ENCODE measurements at regions not wholly inside any gene's neighbourhood (a gene's known extent, or its start where the extent isn't known, plus 50 kb on each side); places are given as distances from the start of the nearest gene placed in this dataset.

DNA sequence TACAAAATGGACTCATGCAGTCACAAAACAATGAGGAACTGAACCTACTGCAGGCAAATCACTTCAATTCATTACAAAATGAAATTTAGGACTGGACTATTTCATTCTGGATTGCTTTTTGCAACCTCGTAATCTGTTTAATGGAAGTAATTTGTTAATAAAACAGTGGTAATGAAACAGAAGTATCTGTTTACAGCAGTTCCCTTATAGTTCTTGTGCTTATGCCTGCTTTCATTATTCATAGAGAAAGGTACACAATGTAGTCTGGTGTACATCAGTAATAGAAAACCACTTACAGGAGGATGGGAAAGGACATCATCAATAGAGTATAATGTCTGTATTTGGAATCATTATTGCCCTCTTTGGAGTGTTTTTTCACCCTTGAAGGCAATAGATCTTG lies 389.2 kb upstream of the NUDT12 start:
- no peak overlapping the region for H3K27ac ChIP-seq (ENCODE audit: low read length)
- H3K4me1 Mint-ChIP-seq: no peaks in the 10 kb centered on the region
- no peaks in the 10 kb centered on the region for H3K36me3 ChIP-seq (ENCODE audit: control insufficient read depth in 2 of 2, extremely low read depth in 1 of 2, insufficient read depth in 1 of 2, low read length in 1 of 2)
- no peak overlapping the region for H3K27ac Mint-ChIP-seq
- no CpG with 5 or more reads among the region's 1 CpG for WGBS (ENCODE audit: insufficient coverage)
- peaks cover 0 to 5% (median 3%) of the 10 kb centered on the region in 3 donors for H3K9me3 Mint-ChIP-seq
- no peak overlapping the region for H3K4me3 Mint-ChIP-seq
- no peak overlapping the region for H3K4me3 ChIP-seq (ENCODE audit: control insufficient read depth in 1 of 2, extremely low read depth in 1 of 2, low read length in 1 of 2)
- ChIA-PET POLR2A (no interaction called here), CTCF (no interaction called here)
- ATAC-seq (replicated peaks in 1 of 4): no peak
- no peaks in the 10 kb centered on the region for H3K9me3 ChIP-seq
- H3K4me1 ChIP-seq (ENCODE audit: control insufficient read depth in 1 of 2, extremely low read depth in 1 of 2, insufficient read depth in 2 of 2, low read length in 2 of 2): no peaks in the 10 kb centered on the region
- no peaks in the 10 kb centered on the region for H3K27me3 Mint-ChIP-seq
- no peaks in the 10 kb centered on the region for H3K36me3 Mint-ChIP-seq
- DNase-seq: no peak
- no peaks in the 10 kb centered on the region for H3K27me3 ChIP-seq (replicated peaks in 1 of 2; ENCODE audit: control insufficient read depth in 2 of 2, extremely low read depth in 1 of 2, insufficient read depth in 2 of 2, low read length in 1 of 2)

DNA sequence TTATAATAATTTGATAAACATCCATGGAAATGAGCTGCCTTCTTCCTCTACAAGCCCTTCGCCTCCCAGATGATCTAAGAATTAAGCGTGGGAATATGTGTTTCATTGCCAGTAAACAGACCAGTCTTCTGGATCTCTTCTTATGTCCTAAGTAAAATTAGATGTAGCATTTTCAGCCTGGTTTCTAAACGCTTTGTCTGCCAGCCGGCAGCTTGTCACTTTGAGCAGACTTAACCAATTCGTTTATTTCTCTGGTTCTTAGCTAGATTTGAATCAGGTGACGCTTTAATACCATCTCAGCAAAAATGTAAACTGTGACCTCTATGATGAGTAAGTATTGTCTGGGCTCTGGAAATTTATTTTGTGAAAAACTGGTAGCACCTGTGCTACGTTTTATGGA lies 380.6 kb upstream of the NUDT12 start:
- Mint-ChIP-seq H3K36me3 (no peaks in the 10 kb centered on the region), H3K27ac (no peak overlapping the region), H3K27me3 (no peaks in the 10 kb centered on the region), H3K4me3 (no peak overlapping the region), H3K9me3 (peaks cover 0 to 8% (median 0%) of the 10 kb centered on the region in 3 donors), H3K4me1 (no peaks in the 10 kb centered on the region)
- H3K4me3 ChIP-seq (ENCODE audit: control insufficient read depth in 1 of 2, extremely low read depth in 1 of 2, low read length in 1 of 2): no peak overlapping the region
- POLR2A ChIA-PET: no interaction called here
- CTCF ChIA-PET: no interaction called here
- no peaks in the 10 kb centered on the region for H3K36me3 ChIP-seq (ENCODE audit: control insufficient read depth in 2 of 2, extremely low read depth in 1 of 2, insufficient read depth in 1 of 2, low read length in 1 of 2)
- no peak for ATAC-seq (replicated peaks in 1 of 4)
- H3K4me1 ChIP-seq (ENCODE audit: control insufficient read depth in 1 of 2, extremely low read depth in 1 of 2, insufficient read depth in 2 of 2, low read length in 2 of 2): no peaks in the 10 kb centered on the region
- DNase-seq: no peak
- H3K9me3 ChIP-seq: no peaks in the 10 kb centered on the region
- no peaks in the 10 kb centered on the region for H3K27me3 ChIP-seq (replicated peaks in 1 of 2; ENCODE audit: control insufficient read depth in 2 of 2, extremely low read depth in 1 of 2, insufficient read depth in 2 of 2, low read length in 1 of 2)
- 73% methylated on average over 3 of the region's 7 CpGs for WGBS (ENCODE audit: insufficient coverage)
- no peak overlapping the region for H3K27ac ChIP-seq (ENCODE audit: low read length)

DNA sequence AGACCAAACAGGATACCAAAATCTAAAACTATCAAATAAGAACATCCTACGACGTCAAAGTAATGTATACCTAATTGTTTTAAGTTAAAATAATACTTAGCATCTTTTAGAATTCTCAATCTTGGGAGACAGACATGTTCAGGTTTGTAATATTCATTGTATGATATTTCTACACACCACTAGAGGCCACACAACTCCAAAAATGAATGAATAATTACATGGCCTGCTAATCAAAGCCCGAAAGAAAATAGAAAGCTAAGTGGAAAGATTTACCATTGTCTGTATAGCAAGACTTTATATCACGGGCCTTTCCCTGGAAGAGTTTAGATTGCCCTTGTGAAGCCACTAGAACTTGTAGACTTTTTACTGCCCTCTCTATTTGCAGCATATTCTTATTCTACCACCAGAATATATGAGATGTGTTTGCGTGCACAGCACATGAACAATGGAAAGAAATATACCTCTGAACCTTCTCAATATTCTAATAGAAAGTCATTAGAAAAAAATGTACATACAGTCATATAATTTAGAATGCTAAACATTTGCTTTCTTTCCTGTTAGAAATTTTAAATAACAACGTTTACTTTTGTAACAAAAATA lies 380.1 kb upstream of the NUDT12 start:
- CTCF ChIA-PET: no interaction called here

DNA sequence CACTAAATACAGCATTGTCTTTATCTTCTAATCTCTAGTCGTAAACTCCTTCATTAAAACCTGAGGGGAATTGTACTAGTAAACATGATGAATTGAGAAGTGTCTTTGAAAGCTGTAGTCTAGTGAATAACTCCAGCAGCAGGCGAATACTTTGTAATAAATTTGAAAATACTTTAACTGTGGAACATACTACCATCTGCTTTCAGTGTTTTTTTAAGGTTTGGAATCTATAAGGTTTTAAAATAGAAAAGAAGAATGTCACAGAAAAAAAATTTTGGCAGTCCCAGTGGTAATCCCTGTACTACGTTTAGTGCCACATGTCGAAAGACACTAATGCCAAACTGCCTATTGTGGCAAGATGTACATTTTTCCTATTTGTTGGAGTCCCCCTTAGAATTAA lies 379.0 kb upstream of the NUDT12 start:
- Histone ChIP-seq H3K36me3 (ENCODE audit: control insufficient read depth in 2 of 2, extremely low read depth in 1 of 2, insufficient read depth in 1 of 2, low read length in 1 of 2) (no peaks in the 10 kb centered on the region), H3K4me1 (ENCODE audit: control insufficient read depth in 1 of 2, extremely low read depth in 1 of 2, insufficient read depth in 2 of 2, low read length in 2 of 2) (no peaks in the 10 kb centered on the region), H3K4me3 (ENCODE audit: control insufficient read depth in 1 of 2, extremely low read depth in 1 of 2, low read length in 1 of 2) (no peak overlapping the region), H3K9me3 (no peaks in the 10 kb centered on the region), H3K27ac (ENCODE audit: low read length) (no peak overlapping the region), H3K27me3 (replicated peaks in 1 of 2; ENCODE audit: control insufficient read depth in 2 of 2, extremely low read depth in 1 of 2, insufficient read depth in 2 of 2, low read length in 1 of 2) (no peaks in the 10 kb centered on the region)
- ATAC-seq (replicated peaks in 1 of 4) (no peak), DNase-seq (no peak)
- no peaks in the 10 kb centered on the region for H3K27me3 Mint-ChIP-seq
- ChIA-PET POLR2A (no interaction called here), CTCF (no interaction called here)
- H3K9me3 Mint-ChIP-seq: peaks cover 0 to 9% (median 0%) of the 10 kb centered on the region in 3 donors
- no peak overlapping the region for H3K27ac Mint-ChIP-seq
- H3K4me3 Mint-ChIP-seq: no peak overlapping the region
- no CpG with 5 or more reads among the region's 4 CpGs for WGBS (ENCODE audit: insufficient coverage)
- H3K36me3 Mint-ChIP-seq: no peaks in the 10 kb centered on the region
- H3K4me1 Mint-ChIP-seq: no peaks in the 10 kb centered on the region

More for the DNA sequence above, 380.1 kb upstream of the NUDT12 start:
- no peak overlapping the region for H3K4me3 Mint-ChIP-seq
- H3K27ac Mint-ChIP-seq: no peak overlapping the region
- Histone ChIP-seq H3K4me1 (ENCODE audit: control insufficient read depth in 1 of 2, extremely low read depth in 1 of 2, insufficient read depth in 2 of 2, low read length in 2 of 2) (no peaks in the 10 kb centered on the region), H3K27ac (ENCODE audit: low read length) (no peak overlapping the region), H3K4me3 (ENCODE audit: control insufficient read depth in 1 of 2, extremely low read depth in 1 of 2, low read length in 1 of 2) (no peak overlapping the region), H3K36me3 (ENCODE audit: control insufficient read depth in 2 of 2, extremely low read depth in 1 of 2, insufficient read depth in 1 of 2, low read length in 1 of 2) (no peaks in the 10 kb centered on the region), H3K27me3 (replicated peaks in 1 of 2; ENCODE audit: control insufficient read depth in 2 of 2, extremely low read depth in 1 of 2, insufficient read depth in 2 of 2, low read length in 1 of 2) (no peaks in the 10 kb centered on the region), H3K9me3 (no peaks in the 10 kb centered on the region)
- H3K9me3 Mint-ChIP-seq: peaks cover 0 to 9% (median 0%) of the 10 kb centered on the region in 3 donors
- ATAC-seq (replicated peaks in 1 of 4) (no peak), DNase-seq (no peak)
- no peaks in the 10 kb centered on the region for H3K4me1 Mint-ChIP-seq
- no peaks in the 10 kb centered on the region for H3K27me3 Mint-ChIP-seq
- H3K36me3 Mint-ChIP-seq: no peaks in the 10 kb centered on the region
- POLR2A ChIA-PET: no interaction called here
- WGBS (ENCODE audit: insufficient coverage): no CpG with 5 or more reads among the region's 6 CpGs

DNA sequence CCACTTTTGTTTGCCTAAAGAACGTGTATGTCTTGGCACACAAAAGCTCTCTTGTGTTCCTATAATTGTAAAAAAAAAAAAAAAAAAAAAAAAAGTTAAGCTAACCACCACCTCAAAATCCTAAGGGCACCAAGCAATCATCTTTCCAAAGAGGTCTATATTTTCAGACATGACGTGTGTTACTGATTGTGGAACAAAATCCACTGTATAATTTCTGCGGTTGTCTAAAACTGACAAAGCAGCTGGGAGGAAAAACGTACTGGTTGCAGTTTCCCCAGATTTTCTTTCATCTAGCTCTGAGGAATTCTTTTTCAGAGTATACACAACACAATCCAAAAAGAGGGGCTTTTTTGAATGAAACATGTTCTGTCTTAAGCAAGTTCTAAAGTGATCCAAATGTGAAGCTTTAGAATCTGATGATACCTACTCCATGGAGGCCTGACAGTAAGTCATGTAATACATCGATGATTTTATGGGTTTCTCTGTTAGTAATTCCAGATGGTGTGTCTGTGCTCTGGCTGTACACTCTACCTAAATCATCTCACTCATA lies 375.6 kb upstream of the NUDT12 start:
- H3K4me1 ChIP-seq (ENCODE audit: control insufficient read depth in 1 of 2, extremely low read depth in 1 of 2, insufficient read depth in 2 of 2, low read length in 2 of 2): no peaks in the 10 kb centered on the region
- H3K27me3 ChIP-seq (replicated peaks in 1 of 2; ENCODE audit: control insufficient read depth in 2 of 2, extremely low read depth in 1 of 2, insufficient read depth in 2 of 2, low read length in 1 of 2): no peaks in the 10 kb centered on the region
- ChIA-PET POLR2A (no interaction called here), CTCF (no interaction called here)
- H3K27ac Mint-ChIP-seq: no peak overlapping the region
- no peaks in the 10 kb centered on the region for H3K9me3 ChIP-seq
- peaks cover 0 to 11% (median 9%) of the 10 kb centered on the region in 3 donors for H3K9me3 Mint-ChIP-seq
- no peak overlapping the region for H3K4me3 ChIP-seq (ENCODE audit: control insufficient read depth in 1 of 2, extremely low read depth in 1 of 2, low read length in 1 of 2)
- no peak overlapping the region for H3K27ac ChIP-seq (ENCODE audit: low read length)
- H3K4me1 Mint-ChIP-seq: no peaks in the 10 kb centered on the region
- DNase-seq: no peak
- H3K4me3 Mint-ChIP-seq: no peak overlapping the region
- no peaks in the 10 kb centered on the region for H3K36me3 Mint-ChIP-seq
- no peak for ATAC-seq (replicated peaks in 1 of 4)
- H3K36me3 ChIP-seq (ENCODE audit: control insufficient read depth in 2 of 2, extremely low read depth in 1 of 2, insufficient read depth in 1 of 2, low read length in 1 of 2): no peaks in the 10 kb centered on the region
- WGBS (ENCODE audit: insufficient coverage): no CpG with 5 or more reads among the region's 5 CpGs
- no peaks in the 10 kb centered on the region for H3K27me3 Mint-ChIP-seq

DNA sequence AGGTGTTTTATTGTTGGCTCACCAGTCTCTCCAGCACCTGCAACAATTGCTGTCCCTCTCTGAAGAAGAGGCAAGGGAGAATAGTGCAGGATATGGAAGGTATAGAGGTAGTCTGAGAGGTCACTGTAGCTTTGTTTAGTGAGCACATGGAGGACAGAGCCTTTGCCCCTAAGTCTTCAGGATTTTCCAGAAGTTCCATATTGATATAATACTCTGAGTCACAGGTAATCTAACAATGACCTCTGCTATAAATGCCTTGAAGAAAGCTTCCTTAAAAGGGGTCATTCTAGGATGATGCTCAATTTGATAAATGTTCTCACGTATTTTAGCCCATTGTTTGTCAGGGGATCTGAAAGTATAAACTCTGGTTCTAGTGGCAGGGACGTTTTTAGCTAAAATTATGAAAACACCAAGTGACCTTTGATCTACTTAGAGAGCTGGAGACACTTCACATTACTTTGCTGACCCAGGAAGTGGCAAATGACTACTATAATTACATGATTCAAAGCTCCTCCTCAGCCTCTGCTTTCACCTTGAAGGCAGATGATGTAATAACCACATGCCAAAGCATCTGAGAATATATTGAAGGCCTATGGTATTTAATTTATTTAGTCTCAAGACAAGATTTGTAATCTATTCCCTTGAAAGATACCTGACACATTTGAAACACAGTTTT lies 366.9 kb upstream of the NUDT12 start:
- H3K36me3 Mint-ChIP-seq: no peaks in the 10 kb centered on the region
- POLR2A ChIA-PET: no interaction called here
- no peaks in the 10 kb centered on the region for H3K4me1 Mint-ChIP-seq
- no peaks in the 10 kb centered on the region for H3K27me3 ChIP-seq (replicated peaks in 1 of 2; ENCODE audit: control insufficient read depth in 2 of 2, extremely low read depth in 1 of 2, insufficient read depth in 2 of 2, low read length in 1 of 2)
- H3K27me3 Mint-ChIP-seq: no peaks in the 10 kb centered on the region
- DNase-seq (no peak), ATAC-seq (replicated peaks in 1 of 4) (no peak)
- no peak overlapping the region for H3K27ac Mint-ChIP-seq
- H3K4me3 ChIP-seq (ENCODE audit: control insufficient read depth in 1 of 2, extremely low read depth in 1 of 2, low read length in 1 of 2): no peak overlapping the region
- no peak overlapping the region for H3K4me3 Mint-ChIP-seq
- peaks cover 7 to 26% (median 13%) of the 10 kb centered on the region in 3 donors for H3K9me3 Mint-ChIP-seq
- H3K9me3 ChIP-seq: no peaks in the 10 kb centered on the region
- H3K27ac ChIP-seq (ENCODE audit: low read length): no peak overlapping the region
- H3K36me3 ChIP-seq (ENCODE audit: control insufficient read depth in 2 of 2, extremely low read depth in 1 of 2, insufficient read depth in 1 of 2, low read length in 1 of 2): no peaks in the 10 kb centered on the region
- no CpG with 5 or more reads among the region's 2 CpGs for WGBS (ENCODE audit: insufficient coverage)
- CTCF ChIA-PET: interaction anchor here in 1 of 2 donors (0.6 kb wide), 1 partner anchor 124 kb away, joined by 3 read pairs; no protein-coding TSS in a partner anchor
- H3K4me1 ChIP-seq (ENCODE audit: control insufficient read depth in 1 of 2, extremely low read depth in 1 of 2, insufficient read depth in 2 of 2, low read length in 2 of 2): no peaks in the 10 kb centered on the region

All from T-cell (primary cell).